HepG2 (cell line): ENCODE measurements at regions not wholly inside any gene's neighbourhood (a gene's known extent, or its start where the extent isn't known, plus 50 kb on each side); places are given as distances from the start of the nearest gene placed in this dataset.

ENCODE experiments used
- ASH2L ChIP-seq: fragments of 300-600, 200-600 bp; sonication (generic); IDR thresholded peaks from 2 replicates; pipeline ENCODE4 v1.7.0; 2017; ENCODE audit warnings: low read depth, mild to moderate bottlenecking, moderate library complexity, mixed read lengths, low read length; ENCODE audit not compliant: insufficient read length
- CENPBD1 ChIP-seq: sonication (generic); formaldehyde crosslinking; IDR thresholded peaks from 2 replicates; pipeline ENCODE4 v1.8.0; 2022; ENCODE audit warnings: missing genetic modification reagents, low read depth, mild to moderate bottlenecking, borderline replicate concordance
- GLMP ChIP-seq: sonication (generic); formaldehyde crosslinking; IDR thresholded peaks from 2 replicates; pipeline ENCODE4 v1.9.0; 2021; ENCODE audit warnings: missing genetic modification reagents, mild to moderate bottlenecking, borderline replicate concordance
- HDAC1 ChIP-seq: sonication (generic); formaldehyde crosslinking; IDR thresholded peaks from 2 replicates; pipeline ENCODE4 v1.5.1; 2020; ENCODE audit warnings: mild to moderate bottlenecking, missing genetic modification reagents
- MAZ ChIP-seq, 2 experiments: sonication (generic) in 1 of 2; formaldehyde crosslinking in 1 of 2; IDR thresholded peaks; 2 replicates each; pipeline versions ENCODE4 v1.5.0 to v1.6.1; 2012 to 2020; ENCODE audit warnings: low read depth in 2 of 2, mild to moderate bottlenecking in 2 of 2, borderline replicate concordance in 1 of 2, improper control_type of control experiment in 1 of 2, low read length in 1 of 2, missing genetic modification reagents in 1 of 2, moderate library complexity in 1 of 2
- TARDBP ChIP-seq: sonication (generic); formaldehyde crosslinking; IDR thresholded peaks from 2 replicates; pipeline ENCODE4 v1.8.0; 2022; ENCODE audit warnings: mild to moderate bottlenecking, missing genetic modification reagents
- TCF7 ChIP-seq: sonication (generic); IDR thresholded peaks from 2 replicates; pipeline ENCODE4 v1.6.1; 2016; ENCODE audit warnings: antibody characterized with exemption, low read depth
- ZNF101 ChIP-seq: sonication (generic); formaldehyde crosslinking; IDR thresholded peaks from 2 replicates; pipeline ENCODE4 v1.4.0; 2020; ENCODE audit warnings: mild to moderate bottlenecking, low read depth, missing genetic modification reagents, borderline replicate concordance
- ZNF17 ChIP-seq: sonication (generic); formaldehyde crosslinking; IDR thresholded peaks from 2 replicates; pipeline ENCODE4 v1.5.0; 2020; ENCODE audit warnings: mild to moderate bottlenecking, missing genetic modification reagents
- ZNF18 ChIP-seq: sonication (generic); formaldehyde crosslinking; IDR thresholded peaks from 2 replicates; pipeline ENCODE4 v1.8.0; 2022; ENCODE audit warnings: mild to moderate bottlenecking, missing genetic modification reagents; ENCODE audit not compliant: insufficient replicate concordance
- ZNF619 ChIP-seq: sonication (generic); formaldehyde crosslinking; IDR thresholded peaks from 2 replicates; pipeline ENCODE4 v1.4.0; 2020; ENCODE audit warnings: mild to moderate bottlenecking, missing genetic modification reagents
- ZNF652 ChIP-seq: IDR thresholded peaks from 2 replicates; pipeline ENCODE4 v1.6.1; 2016; ENCODE audit warnings: low read depth, borderline replicate concordance
- ZNF891 ChIP-seq: sonication (generic); formaldehyde crosslinking; IDR thresholded peaks from 2 replicates; pipeline ENCODE4 v1.5.0; 2020; ENCODE audit warnings: mild to moderate bottlenecking, missing genetic modification reagents
- TF ChIP-seq, protein P1 (sequence below): conservative IDR thresholded peaks from 2 replicates; pipeline ENCODE4 v1.6.1; 2018; ENCODE audit warnings: missing genetic modification reagents
- TF ChIP-seq, protein P2 (sequence below): sonication (generic); formaldehyde crosslinking; IDR thresholded peaks from 2 replicates; pipeline ENCODE4 v1.4.0; 2020; ENCODE audit warnings: missing genetic modification reagents
- TF ChIP-seq, protein P3 (sequence below): sonication (generic); formaldehyde crosslinking; IDR thresholded peaks from 2 replicates; pipeline ENCODE4 v1.4.0; 2020; ENCODE audit warnings: missing genetic modification reagents
- TF ChIP-seq, protein P4 (sequence below): sonication (generic); formaldehyde crosslinking; IDR thresholded peaks from 2 replicates; pipeline ENCODE4 v1.4.0; 2020; ENCODE audit warnings: missing genetic modification reagents

DNA sequence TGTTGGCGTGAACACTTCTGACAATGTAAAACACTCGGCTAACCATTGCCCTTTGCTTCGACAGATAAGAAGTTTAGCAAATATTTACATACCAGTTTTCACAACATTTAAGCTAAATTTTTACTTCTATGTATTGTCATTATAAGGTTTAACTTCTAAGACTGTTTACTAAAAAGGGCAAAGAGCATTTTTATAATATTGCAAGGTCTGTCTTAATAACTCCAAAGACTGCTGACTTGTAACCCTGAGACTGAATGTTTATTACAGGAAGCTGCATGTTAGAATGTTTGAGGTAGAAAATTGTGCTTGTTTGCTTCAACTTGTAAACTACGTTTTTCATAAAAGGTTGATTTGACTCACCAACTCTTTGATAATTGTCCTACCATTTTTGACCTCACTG, 213.2 kb upstream of the RPS6KA3 start (continued):
- TF ChIP-seq, protein P1, sequence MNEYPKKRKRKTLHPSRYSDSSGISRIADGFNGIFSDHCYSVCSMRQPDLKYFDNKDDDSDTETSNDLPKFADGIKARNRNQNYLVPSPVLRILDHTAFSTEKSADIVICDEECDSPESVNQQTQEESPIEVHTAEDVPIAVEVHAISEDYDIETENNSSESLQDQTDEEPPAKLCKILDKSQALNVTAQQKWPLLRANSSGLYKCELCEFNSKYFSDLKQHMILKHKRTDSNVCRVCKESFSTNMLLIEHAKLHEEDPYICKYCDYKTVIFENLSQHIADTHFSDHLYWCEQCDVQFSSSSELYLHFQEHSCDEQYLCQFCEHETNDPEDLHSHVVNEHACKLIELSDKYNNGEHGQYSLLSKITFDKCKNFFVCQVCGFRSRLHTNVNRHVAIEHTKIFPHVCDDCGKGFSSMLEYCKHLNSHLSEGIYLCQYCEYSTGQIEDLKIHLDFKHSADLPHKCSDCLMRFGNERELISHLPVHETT, result no peak
- TF ChIP-seq ZNF891 (CRISPR knock-in tag) (no peak), TCF7 (peak; percentile 84), HDAC1 (CRISPR knock-in tag) (no peak), CENPBD1 (CRISPR knock-in tag) (no peak), TARDBP (CRISPR knock-in tag) (no peak), MAZ (IDR thresholded peaks at IDR 0.05; ENCODE audit: borderline replicate concordance, low read depth, low read length) (no peak), MAZ (CRISPR knock-in tag; IDR thresholded peaks at IDR 0.05; ENCODE audit: low read depth) (no peak), ZNF17 (no peak), GLMP (no peak), ZNF652 (no peak), ZNF619 (no peak), ZNF101 (CRISPR knock-in tag) (no peak), ZNF18 (CRISPR knock-in tag) (no peak), ASH2L (peak; percentile 58)
- TF ChIP-seq, protein P2, sequence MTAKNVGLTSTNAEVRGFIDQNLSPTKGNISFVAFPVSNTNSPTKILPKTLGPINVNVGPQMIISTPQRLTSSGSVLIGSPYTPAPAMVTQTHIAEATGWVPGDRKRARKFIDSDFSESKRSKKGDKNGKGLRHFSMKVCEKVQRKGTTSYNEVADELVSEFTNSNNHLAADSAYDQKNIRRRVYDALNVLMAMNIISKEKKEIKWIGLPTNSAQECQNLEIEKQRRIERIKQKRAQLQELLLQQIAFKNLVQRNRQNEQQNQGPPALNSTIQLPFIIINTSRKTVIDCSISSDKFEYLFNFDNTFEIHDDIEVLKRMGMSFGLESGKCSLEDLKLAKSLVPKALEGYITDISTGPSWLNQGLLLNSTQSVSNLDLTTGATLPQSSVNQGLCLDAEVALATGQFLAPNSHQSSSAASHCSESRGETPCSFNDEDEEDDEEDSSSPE (CRISPR knock-in tag), result no peak
- TF ChIP-seq, protein P3, sequence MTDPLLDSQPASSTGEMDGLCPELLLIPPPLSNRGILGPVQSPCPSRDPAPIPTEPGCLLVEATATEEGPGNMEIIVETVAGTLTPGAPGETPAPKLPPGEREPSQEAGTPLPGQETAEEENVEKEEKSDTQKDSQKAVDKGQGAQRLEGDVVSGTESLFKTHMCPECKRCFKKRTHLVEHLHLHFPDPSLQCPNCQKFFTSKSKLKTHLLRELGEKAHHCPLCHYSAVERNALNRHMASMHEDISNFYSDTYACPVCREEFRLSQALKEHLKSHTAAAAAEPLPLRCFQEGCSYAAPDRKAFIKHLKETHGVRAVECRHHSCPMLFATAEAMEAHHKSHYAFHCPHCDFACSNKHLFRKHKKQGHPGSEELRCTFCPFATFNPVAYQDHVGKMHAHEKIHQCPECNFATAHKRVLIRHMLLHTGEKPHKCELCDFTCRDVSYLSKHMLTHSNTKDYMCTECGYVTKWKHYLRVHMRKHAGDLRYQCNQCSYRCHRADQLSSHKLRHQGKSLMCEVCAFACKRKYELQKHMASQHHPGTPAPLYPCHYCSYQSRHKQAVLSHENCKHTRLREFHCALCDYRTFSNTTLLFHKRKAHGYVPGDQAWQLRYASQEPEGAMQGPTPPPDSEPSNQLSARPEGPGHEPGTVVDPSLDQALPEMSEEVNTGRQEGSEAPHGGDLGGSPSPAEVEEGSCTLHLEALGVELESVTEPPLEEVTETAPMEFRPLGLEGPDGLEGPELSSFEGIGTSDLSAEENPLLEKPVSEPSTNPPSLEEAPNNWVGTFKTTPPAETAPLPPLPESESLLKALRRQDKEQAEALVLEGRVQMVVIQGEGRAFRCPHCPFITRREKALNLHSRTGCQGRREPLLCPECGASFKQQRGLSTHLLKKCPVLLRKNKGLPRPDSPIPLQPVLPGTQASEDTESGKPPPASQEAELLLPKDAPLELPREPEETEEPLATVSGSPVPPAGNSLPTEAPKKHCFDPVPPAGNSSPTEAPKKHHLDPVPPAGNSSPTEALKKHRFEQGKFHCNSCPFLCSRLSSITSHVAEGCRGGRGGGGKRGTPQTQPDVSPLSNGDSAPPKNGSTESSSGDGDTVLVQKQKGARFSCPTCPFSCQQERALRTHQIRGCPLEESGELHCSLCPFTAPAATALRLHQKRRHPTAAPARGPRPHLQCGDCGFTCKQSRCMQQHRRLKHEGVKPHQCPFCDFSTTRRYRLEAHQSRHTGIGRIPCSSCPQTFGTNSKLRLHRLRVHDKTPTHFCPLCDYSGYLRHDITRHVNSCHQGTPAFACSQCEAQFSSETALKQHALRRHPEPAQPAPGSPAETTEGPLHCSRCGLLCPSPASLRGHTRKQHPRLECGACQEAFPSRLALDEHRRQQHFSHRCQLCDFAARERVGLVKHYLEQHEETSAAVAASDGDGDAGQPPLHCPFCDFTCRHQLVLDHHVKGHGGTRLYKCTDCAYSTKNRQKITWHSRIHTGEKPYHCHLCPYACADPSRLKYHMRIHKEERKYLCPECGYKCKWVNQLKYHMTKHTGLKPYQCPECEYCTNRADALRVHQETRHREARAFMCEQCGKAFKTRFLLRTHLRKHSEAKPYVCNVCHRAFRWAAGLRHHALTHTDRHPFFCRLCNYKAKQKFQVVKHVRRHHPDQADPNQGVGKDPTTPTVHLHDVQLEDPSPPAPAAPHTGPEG, result no peak
- TF ChIP-seq, protein P4, sequence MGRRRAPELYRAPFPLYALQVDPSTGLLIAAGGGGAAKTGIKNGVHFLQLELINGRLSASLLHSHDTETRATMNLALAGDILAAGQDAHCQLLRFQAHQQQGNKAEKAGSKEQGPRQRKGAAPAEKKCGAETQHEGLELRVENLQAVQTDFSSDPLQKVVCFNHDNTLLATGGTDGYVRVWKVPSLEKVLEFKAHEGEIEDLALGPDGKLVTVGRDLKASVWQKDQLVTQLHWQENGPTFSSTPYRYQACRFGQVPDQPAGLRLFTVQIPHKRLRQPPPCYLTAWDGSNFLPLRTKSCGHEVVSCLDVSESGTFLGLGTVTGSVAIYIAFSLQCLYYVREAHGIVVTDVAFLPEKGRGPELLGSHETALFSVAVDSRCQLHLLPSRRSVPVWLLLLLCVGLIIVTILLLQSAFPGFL, result no peak
